Bone marrow (tissue), 2 donors: ENCODE measurements at regions not wholly inside any gene's neighbourhood (a gene's known extent, or its start where the extent isn't known, plus 50 kb on each side); places are given as distances from the start of the nearest gene placed in this dataset.

Experiments
- DNase-seq, 2 donors: peaks; one replicate each; lab custom pipeline; 2025; lab: John Stamatoyannopoulos, UW

- DNase-seq: no peak
Observed at GRCh38 chr11:130614591-130614990, 166.1 kb downstream of the ADAMTS15 start.

- no peak for DNase-seq
Observed at GRCh38 chr11:130615561-130615960, 167.1 kb downstream of the ADAMTS15 start.

GRCh38 chr11:130616573-130616972, 168.1 kb downstream of the ADAMTS15 start:
- no peak for DNase-seq

- DNase-seq: no peak
Observed at GRCh38 chr11:130617001-130617400, 168.6 kb downstream of the ADAMTS15 start.

- no peak for DNase-seq
Observed at GRCh38 chr11:130620548-130620947, 172.1 kb downstream of the ADAMTS15 start.

- no peak for DNase-seq
Observed at GRCh38 chr11:130622141-130622542, 173.7 kb downstream of the ADAMTS15 start.

- no peak for DNase-seq
Observed at GRCh38 chr11:130623670-130624668, 175.5 kb downstream of the ADAMTS15 start.

GRCh38 chr11:130624971-130625544, 176.6 kb downstream of the ADAMTS15 start:
- DNase-seq: no peak

GRCh38 chr11:130625578-130626306, 177.3 kb downstream of the ADAMTS15 start:
- DNase-seq: no peak

GRCh38 chr11:130629039-130629438, 180.6 kb downstream of the ADAMTS15 start:
- DNase-seq: no peak

- DNase-seq: no peak
Observed at GRCh38 chr11:130631119-130631518, 182.7 kb downstream of the ADAMTS15 start.

- no peak for DNase-seq
Observed at GRCh38 chr11:130633466-130633865, 185.0 kb downstream of the ADAMTS15 start.

- no peak for DNase-seq
Observed at GRCh38 chr11:130634186-130634585, 185.7 kb downstream of the ADAMTS15 start.

- DNase-seq: no peak
Observed at GRCh38 chr11:130634961-130635473, 186.6 kb downstream of the ADAMTS15 start.

- DNase-seq: no peak
Observed at GRCh38 chr11:130635937-130636630, 187.6 kb downstream of the ADAMTS15 start.

- DNase-seq: no peak
Observed at GRCh38 chr11:130636722-130637464, 188.4 kb downstream of the ADAMTS15 start.

GRCh38 chr11:130637566-130637965, 189.1 kb downstream of the ADAMTS15 start:
- DNase-seq: no peak

GRCh38 chr11:130638033-130638432, 189.6 kb downstream of the ADAMTS15 start:
- no peak for DNase-seq

GRCh38 chr11:130638624-130639023, 190.2 kb downstream of the ADAMTS15 start:
- no peak for DNase-seq

- no peak for DNase-seq
Observed at GRCh38 chr11:130639369-130639768, 190.9 kb downstream of the ADAMTS15 start.

- DNase-seq: no peak
Observed at GRCh38 chr11:130640526-130640925, 192.1 kb downstream of the ADAMTS15 start.
